Fibroblast of skin of back (primary cell): ENCODE measurements at regions not wholly inside any gene's neighbourhood (a gene's known extent, or its start where the extent isn't known, plus 50 kb on each side); places are given as distances from the start of the nearest gene placed in this dataset.

Experiments used
- DNase-seq: peaks from one replicate; pipeline ENCODE4 v3.0.0-alpha.2; 2013

- DNase-seq, result no peak
Observed at GRCh38 chr16:73879621-73880020, 417.0 kb upstream of the PSMD7 start.

- DNase-seq, result peak; percentile 69
Observed at GRCh38 chr16:73878611-73879010, 418.0 kb upstream of the PSMD7 start.

GRCh38 chr16:73877150-73877549 is 419.5 kb upstream of the PSMD7 start:
- DNase-seq, result no peak

DNA sequence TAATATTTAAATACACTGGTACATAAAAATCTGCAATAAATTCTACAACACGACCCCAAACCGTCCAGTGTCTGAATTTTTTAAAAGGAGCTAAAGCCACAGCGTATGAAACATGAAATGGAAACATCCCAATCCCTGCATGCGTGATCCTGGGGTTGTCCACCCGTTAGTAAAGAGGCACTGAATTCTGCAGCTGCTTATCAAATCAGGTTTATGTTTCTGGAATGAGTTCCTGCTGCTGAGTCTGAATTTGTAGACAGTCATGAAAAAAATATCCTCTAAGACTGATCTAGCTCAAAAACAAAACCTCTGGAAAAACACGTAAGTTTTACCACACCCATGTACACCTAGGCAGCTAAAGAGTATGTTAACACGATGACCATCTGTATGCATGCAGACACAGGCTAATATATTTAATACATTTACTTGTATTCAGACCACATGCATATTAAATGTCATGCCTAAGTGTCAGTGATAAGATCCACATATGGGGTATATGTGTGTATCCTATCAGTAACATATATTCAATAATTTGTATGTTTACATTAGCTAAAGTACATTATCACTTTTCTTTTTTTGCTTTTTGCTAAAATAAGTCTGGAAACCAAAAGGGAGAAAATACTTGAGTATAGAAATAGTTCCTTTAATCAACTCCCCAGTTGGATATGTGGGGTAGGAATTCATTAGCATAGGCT is 420.5 kb upstream of the PSMD7 start:
- no peak for DNase-seq

GRCh38 chr16:73874324-73874723 is 422.3 kb upstream of the PSMD7 start:
- no peak for DNase-seq

DNA sequence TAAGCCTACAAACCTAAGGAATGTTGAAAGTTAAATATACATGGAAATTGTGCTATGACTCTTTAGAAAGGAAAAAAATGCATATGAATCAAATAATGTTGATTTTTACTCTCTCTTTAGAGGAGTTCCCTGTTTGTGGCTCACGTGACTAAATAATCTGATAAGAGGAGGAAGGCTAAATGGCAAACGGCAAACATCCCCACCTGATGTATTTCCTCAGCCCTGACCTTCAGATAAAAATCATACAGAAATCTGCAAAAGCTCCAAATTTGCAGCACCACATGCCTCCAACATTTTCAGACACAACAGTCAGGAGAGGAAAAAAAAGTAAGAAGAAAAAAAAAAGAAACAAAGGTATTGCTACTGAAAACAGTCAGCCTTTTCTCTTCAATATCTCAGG is 423.0 kb upstream of the PSMD7 start:
- no peak for DNase-seq

DNA sequence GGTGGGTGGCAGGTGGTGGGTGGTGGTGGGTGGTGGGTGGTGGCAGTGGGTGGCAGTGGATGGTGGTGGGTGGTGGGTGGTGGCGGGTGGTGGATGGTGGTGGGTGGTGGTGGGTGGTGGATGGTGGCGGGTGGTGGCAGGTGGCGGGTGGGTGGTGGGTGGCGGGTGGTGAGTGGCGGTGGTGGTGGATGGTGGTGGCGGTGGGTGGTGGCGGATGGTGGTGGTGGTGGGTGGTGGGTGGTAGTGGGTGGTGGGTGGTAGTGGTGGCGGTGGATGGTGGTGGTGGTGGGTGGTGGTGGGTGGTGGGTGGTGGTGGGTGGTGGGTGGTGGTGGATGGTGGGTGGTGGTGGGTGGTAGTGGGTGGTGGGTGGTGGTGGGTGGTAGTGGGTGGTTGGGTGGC is 423.8 kb upstream of the PSMD7 start:
- no peak for DNase-seq

DNA sequence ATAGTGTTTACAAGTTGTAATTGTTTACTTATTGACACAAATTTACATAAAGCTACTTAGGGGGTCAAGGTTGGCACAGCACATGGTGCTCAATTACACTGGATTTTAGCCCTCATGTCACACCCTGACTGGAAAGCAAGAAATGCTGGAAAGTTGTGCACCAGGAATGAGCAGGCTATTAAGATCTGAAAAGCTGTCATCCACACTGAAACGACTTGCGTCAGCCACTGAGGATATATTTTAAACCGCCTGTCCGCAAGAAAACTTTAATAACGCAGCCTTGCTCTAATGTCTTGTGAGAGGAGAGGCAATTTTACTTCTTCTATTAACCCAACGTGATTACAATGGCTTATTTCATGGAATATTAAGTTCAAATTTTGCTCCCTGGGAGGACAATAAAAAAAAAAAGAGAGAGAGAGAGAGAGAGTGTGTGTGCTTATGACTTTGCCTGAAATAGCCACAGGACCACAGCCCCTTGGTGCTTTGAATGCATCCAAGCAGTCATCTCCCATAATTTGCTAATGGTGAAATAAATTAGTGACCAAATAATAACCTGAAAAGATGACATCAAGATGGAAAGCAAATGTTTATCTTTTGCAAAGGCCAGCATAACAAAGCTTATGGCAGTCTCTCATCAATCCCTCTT is 425.4 kb upstream of the PSMD7 start:
- no peak for DNase-seq

DNA sequence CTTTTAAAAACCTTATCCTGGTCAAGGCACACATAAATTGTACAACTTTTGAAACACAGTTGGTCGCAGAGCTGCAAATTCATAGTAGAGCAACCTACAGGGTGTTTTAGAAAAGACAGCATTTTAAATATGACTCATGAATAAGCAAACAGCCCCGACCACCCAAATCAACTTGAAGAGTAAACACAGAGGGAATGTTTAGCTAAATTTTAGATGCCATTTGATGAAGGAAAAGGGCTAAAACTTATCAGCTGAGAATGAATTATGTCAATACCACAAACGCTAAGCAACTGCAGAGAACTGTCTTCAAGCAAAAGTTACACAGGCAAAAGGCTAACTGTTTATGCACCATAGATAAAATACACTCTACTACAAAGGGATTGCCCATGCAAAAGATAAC is 427.5 kb upstream of the PSMD7 start:
- DNase-seq, result no peak

DNA sequence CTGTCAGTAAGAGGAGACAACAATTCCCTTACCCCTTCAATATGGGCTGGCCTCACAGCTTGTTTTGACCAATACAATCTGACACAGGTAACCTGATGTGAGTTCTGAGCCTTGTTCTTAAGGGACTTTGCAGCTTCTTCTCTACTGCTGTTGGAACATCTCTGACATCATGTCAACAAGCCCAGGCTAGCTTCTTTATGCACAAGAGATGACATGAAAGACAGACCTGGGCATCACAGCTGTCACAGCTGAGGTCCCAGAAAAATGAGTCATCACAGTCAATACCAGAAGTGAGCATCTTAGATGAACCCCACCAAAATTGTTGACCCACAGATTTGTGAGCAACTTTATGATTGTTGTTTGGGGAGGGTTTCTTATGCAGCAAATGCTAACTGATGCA is 431.7 kb upstream of the PSMD7 start:
- DNase-seq, result no peak

GRCh38 chr16:73858326-73858725 is 438.3 kb upstream of the PSMD7 start:
- no peak for DNase-seq

GRCh38 chr16:73853968-73854367 is 442.6 kb upstream of the PSMD7 start:
- DNase-seq, result no peak

GRCh38 chr16:73852561-73852960 is 444.1 kb upstream of the PSMD7 start:
- DNase-seq, result no peak

GRCh38 chr16:73848993-73849392 is 447.6 kb upstream of the PSMD7 start:
- DNase-seq, result no peak

DNA sequence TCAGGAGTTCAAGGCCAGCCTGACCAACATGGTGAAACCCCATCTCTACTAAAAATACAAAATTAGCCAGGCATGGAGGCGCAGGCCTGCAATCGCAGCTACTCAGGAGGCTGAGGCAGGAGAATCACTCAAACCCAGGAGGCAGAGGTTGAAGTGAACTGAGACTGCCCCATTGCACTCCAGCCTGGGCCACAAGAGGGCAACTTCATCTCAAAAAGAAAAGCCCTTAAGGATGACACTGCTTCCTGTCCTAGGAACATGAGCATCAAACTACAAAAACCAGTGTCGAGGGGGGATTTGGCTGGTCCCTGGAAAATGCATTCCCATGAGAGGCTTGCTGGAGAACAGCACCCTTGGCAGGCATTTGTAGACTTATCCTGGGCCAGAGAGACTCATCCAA is 449.5 kb upstream of the PSMD7 start:
- DNase-seq, result no peak

- no peak for DNase-seq
Observed at GRCh38 chr16:73846356-73846755, 450.3 kb upstream of the PSMD7 start.

GRCh38 chr16:73846007-73846330 is 450.6 kb upstream of the PSMD7 start:
- no peak for DNase-seq

DNA sequence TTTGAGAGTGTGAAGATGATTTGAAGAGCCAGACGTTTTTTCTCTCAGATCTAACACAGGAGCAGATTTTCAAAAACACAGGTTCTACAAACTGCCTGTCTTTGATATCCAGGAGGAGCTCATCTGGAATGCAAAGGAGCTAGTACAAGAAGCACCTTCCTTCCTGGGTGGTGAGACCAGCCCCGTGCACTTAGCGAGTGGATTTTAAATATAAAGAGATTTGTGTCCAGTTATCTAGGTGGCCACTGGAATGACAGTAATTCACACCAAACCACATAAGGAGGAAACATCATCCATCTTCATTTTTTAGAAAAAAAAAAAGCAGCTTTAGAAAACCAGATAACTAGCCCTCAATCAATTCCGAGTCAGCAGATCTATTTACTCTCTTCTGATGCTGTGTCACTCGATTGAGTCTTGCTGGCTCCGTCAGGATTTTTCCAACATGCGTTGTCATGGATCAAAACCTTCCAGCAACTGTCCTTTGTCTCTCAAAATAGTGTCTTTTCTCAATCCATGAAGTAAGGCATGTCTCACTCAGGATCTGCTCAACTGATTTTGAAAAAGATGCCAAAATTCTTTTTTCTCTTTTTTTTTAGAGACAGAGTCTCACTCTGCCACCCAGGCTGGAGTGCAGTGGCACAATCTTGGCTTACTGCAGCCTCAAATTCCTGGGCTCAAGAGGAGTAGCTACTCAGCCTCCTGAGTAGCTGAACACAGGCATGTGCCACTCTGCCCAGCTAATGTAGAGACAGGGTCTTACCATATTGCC is 451.2 kb upstream of the PSMD7 start:
- no peak for DNase-seq

- no peak for DNase-seq
Observed at GRCh38 chr16:73840728-73841127, 455.9 kb upstream of the PSMD7 start.

DNA sequence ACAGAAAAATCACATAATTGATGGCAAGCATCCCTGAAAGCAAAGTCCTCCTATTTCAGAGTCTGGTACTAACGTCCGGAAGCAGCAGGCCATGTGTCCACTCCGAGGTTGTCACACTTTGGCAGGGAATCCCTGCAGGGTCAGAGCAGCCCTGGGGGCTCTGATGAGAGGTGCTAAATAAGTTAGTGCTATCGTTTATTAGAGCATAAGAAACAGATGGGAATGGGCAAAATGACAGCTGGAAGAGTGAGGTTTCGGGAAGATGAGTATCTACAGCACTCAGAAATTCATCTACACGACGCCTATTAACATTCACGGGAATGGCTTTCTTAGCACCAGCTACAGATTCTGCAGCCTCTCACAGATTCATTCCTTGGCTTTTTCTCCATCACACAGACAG is 465.4 kb upstream of the PSMD7 start:
- no peak for DNase-seq

DNA sequence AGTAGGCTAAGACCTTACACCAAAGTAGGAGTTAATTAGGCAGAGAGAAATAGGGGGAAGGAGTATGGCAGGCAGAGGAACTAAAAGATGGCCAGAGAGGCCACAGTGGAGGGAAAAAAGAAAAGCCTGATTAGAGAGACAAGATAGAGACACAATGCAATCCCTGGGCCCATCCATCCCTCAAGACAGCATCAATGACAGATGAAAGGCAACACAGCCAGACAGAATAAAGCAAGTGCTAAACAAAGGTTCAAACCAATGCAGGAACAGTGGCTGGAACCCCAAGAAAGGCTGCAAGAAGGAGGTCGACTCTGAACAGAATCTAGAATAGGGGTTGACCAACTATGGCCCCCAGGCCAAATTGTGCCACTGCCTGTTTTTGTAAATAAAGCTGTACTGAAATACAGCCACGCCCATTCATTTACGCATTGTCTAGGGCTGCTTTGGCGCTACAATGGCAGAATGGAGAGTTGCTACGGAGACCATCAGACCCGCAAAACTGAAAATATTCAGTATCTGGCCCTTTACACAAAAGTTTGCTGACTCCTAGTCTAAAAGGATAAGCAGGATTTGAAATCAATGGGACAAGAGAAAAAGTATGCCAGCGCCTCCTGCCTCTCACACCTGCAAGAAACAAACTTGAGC is 473.3 kb upstream of the PSMD7 start:
- DNase-seq, result no peak

DNA sequence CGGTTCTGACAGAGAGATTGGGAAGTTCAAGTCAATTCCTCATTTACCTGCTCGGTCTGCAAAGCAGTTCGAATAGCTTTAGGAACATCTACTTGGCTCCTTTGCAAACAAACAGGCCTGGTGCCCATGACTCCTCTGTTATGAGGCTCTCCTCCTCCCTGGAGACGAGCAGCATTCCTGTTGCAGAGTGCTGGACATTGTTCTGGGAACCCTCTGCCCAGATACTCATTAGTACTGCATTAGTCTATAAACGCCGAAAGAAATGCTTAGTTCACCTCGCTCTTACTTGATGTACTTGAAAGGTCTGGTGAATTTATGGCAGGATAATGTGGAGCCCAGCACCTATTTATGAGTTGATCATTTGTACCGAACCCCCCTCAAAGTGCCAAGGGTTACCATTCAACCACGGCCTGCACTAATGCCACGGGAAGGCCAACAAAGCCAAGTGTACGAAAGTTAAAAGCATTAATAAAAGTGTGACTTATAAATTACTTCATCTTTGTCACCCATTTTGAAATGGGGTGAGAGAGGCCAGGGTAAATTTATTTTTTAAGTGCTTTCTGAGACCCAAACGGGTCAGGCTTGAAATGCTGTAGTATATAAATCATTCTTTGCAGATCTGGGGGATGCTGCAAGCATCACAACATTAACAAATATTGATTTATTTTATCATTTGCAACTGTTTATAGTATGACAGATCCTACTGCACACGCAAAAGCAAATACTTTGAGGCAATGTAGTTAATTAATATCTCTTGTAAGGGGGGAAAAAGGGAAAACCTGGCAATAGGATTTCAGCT is 478.9 kb upstream of the PSMD7 start:
- no peak for DNase-seq

GRCh38 chr16:73813527-73813926 is 483.1 kb upstream of the PSMD7 start:
- no peak for DNase-seq
